Panc1 (cell line): ENCODE measurements at regions not wholly inside any gene's neighbourhood (a gene's known extent, or its start where the extent isn't known, plus 50 kb on each side); places are given as distances from the start of the nearest gene placed in this dataset.

ENCODE experiments used
- ATAC-seq: fragments of 200-7000 bp; cut with Tn5 transposase; 2 replicates; pipeline ENCODE4 v1.9.1; 2020; ENCODE audit warnings: mild to moderate bottlenecking, moderate library complexity
- BruUV-seq: library from RNA; stranded (reverse); fragments of 400-500 nt; replicated peaks from 2 replicates; lab custom pipeline; 2021; lab: Mats Ljungman, UMichigan
- CTCF ChIA-PET: fragments of 300-600 bp; sonication (Branson Sonifier 250); formaldehyde crosslinking; loops from one replicate; lab custom pipeline; 2022; ENCODE audit warnings: antibody characterized with exemption; lab: Charles Lee
- POLR2A ChIA-PET: fragments of 300-600 bp; sonication (Branson Sonifier 250); formaldehyde crosslinking; loops from one replicate; lab custom pipeline; 2022; ENCODE audit warnings: antibody characterized with exemption; lab: Charles Lee
- DNase-seq: peaks from one replicate; pipeline ENCODE4 v3.0.0-alpha.2; 2010; ENCODE audit warnings: low read depth, low spot score
- H3K27ac ChIP-seq: 2 replicates; pipeline ENCODE4 v1.5.1; 2011; ENCODE audit warnings: mild to moderate bottlenecking, low read length, inconsistent platforms
- H3K27me3 ChIP-seq: fragments of 200-500 bp; sonication (Bioruptor generic); 2 replicates; pipeline ENCODE4 v1.6.0; 2014; ENCODE audit warnings: low read length, inconsistent platforms; ENCODE audit not compliant: control insufficient read depth, insufficient read depth
- H3K36me3 ChIP-seq: fragments of 200-500 bp; sonication (Bioruptor generic); 2 replicates; pipeline ENCODE4 v1.5.1; 2014; ENCODE audit warnings: inconsistent platforms, mild to moderate bottlenecking, low read length, moderate library complexity; ENCODE audit not compliant: control insufficient read depth, insufficient read depth
- H3K4me1 ChIP-seq: 2 replicates; pipeline ENCODE4 v1.5.1; 2011; ENCODE audit warnings: inconsistent platforms, mild to moderate bottlenecking, low read length, moderate library complexity; ENCODE audit not compliant: control insufficient read depth, insufficient read depth
- H3K4me3 ChIP-seq, 2 experiments: 2 replicates each; pipeline ENCODE4 v1.5.1; 2011 to 2012; ENCODE audit warnings: low read depth in 2 of 2, low read length in 2 of 2, mild to moderate bottlenecking in 2 of 2, inconsistent platforms in 1 of 2, moderate library complexity in 1 of 2
- H3K9me3 ChIP-seq: fragments of 200-500 bp; sonication (Bioruptor generic); 2 replicates; pipeline ENCODE4 v1.5.1; 2014; ENCODE audit warnings: low read depth, mild to moderate bottlenecking, inconsistent platforms, low read length, moderate library complexity; ENCODE audit not compliant: control insufficient read depth, insufficient read depth
- POLR2AphosphoS5 ChIP-seq: IDR thresholded peaks from 2 replicates; pipeline ENCODE4 v1.6.1; 2012; ENCODE audit warnings: mild to moderate bottlenecking, low read depth, low read length, moderate library complexity
- SIN3A ChIP-seq: IDR thresholded peaks from 2 replicates; pipeline ENCODE4 v1.6.1; 2012; ENCODE audit warnings: low read depth, mild to moderate bottlenecking, low read length, moderate library complexity, borderline replicate concordance; ENCODE audit not compliant: insufficient read depth
- TCF7L2 ChIP-seq: IDR thresholded peaks from 2 replicates; pipeline ENCODE4 v1.6.1; 2011; ENCODE audit warnings: mild to moderate bottlenecking, low read depth, low read length, inconsistent platforms
- in situ Hi-C: cut with HindIII; loops from 2 replicates; pipeline ENCODE4 v1.10.0; 2016; ENCODE audit warnings: low sequenced_read_pairs, low pct_unique_long_range_greater_than_20kb
- intact Hi-C: fragments of 100-400 bp; cut with micrococcal nuclease; formaldehyde crosslinking; loops from one replicate; pipeline ENCODE4 v1.10.0; 2022; ENCODE audit not compliant: unreplicated experiment
- TF ChIP-seq, protein P1 (sequence below): fragments of 450-650 bp; IDR thresholded peaks from 2 replicates; pipeline ENCODE4 v1.5.1; 2017; ENCODE audit warnings: mild to moderate bottlenecking
- TF ChIP-seq, protein P2 (sequence below), 2 experiments: IDR thresholded peaks; 2 replicates each; pipeline ENCODE4 v1.6.1; 2011 to 2012; ENCODE audit warnings: low read depth in 2 of 2, control low read depth in 1 of 2, low read length in 1 of 2, mild to moderate bottlenecking in 1 of 2, moderate library complexity in 1 of 2; ENCODE audit not compliant: insufficient read depth in 1 of 2

DNA sequence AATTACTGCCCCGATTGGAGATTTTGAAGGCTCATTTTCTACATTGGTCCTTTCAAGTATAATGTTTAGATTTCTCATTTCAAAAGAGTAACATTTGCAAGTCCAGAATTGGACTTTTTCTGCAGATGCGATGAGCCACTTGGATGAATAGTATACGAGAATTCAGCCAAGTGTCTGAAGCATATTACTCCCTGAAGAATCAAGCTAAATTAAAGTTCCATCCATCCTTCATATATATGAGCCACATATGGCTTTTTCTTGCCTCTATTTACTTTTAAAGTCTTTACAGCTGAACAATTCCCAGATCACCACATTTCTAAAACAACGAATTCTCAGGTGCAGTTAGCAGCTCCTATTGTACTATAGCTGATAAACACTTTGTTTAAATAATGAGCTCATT, 288.7 kb downstream of the CEMIP2 start:
- in situ Hi-C loops (no loop called here), intact Hi-C loops (no loop called here)
- TF ChIP-seq TCF7L2 (no peak), SIN3A (no peak), POLR2AphosphoS5 (no peak)
- TF ChIP-seq, protein P1, sequence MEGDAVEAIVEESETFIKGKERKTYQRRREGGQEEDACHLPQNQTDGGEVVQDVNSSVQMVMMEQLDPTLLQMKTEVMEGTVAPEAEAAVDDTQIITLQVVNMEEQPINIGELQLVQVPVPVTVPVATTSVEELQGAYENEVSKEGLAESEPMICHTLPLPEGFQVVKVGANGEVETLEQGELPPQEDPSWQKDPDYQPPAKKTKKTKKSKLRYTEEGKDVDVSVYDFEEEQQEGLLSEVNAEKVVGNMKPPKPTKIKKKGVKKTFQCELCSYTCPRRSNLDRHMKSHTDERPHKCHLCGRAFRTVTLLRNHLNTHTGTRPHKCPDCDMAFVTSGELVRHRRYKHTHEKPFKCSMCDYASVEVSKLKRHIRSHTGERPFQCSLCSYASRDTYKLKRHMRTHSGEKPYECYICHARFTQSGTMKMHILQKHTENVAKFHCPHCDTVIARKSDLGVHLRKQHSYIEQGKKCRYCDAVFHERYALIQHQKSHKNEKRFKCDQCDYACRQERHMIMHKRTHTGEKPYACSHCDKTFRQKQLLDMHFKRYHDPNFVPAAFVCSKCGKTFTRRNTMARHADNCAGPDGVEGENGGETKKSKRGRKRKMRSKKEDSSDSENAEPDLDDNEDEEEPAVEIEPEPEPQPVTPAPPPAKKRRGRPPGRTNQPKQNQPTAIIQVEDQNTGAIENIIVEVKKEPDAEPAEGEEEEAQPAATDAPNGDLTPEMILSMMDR, result no peak
- TF ChIP-seq, protein P2, sequence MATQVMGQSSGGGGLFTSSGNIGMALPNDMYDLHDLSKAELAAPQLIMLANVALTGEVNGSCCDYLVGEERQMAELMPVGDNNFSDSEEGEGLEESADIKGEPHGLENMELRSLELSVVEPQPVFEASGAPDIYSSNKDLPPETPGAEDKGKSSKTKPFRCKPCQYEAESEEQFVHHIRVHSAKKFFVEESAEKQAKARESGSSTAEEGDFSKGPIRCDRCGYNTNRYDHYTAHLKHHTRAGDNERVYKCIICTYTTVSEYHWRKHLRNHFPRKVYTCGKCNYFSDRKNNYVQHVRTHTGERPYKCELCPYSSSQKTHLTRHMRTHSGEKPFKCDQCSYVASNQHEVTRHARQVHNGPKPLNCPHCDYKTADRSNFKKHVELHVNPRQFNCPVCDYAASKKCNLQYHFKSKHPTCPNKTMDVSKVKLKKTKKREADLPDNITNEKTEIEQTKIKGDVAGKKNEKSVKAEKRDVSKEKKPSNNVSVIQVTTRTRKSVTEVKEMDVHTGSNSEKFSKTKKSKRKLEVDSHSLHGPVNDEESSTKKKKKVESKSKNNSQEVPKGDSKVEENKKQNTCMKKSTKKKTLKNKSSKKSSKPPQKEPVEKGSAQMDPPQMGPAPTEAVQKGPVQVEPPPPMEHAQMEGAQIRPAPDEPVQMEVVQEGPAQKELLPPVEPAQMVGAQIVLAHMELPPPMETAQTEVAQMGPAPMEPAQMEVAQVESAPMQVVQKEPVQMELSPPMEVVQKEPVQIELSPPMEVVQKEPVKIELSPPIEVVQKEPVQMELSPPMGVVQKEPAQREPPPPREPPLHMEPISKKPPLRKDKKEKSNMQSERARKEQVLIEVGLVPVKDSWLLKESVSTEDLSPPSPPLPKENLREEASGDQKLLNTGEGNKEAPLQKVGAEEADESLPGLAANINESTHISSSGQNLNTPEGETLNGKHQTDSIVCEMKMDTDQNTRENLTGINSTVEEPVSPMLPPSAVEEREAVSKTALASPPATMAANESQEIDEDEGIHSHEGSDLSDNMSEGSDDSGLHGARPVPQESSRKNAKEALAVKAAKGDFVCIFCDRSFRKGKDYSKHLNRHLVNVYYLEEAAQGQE (IDR thresholded peaks at IDR 0.05; ENCODE audit: insufficient read depth in 1 of 2, low read depth in 2 of 2, low read length in 1 of 2), result no peak
- ATAC-seq (no peak), DNase-seq (no peak)
- no peak overlapping the region for H3K4me3 ChIP-seq
- H3K9me3 ChIP-seq, result no peaks in the 10 kb centered on the region
- H3K36me3 ChIP-seq, result no peaks in the 10 kb centered on the region
- POLR2A ChIA-PET, result no interaction called here
- BruUV-seq, result no TSS peak
- CTCF ChIA-PET, result no interaction called here
- no peaks in the 10 kb centered on the region for H3K4me1 ChIP-seq
- H3K27me3 ChIP-seq, result no peaks in the 10 kb centered on the region
- H3K27ac ChIP-seq, result no peak overlapping the region

- in situ Hi-C loops (no loop called here), intact Hi-C loops (no loop called here)
- no peaks in the 10 kb centered on the region for H3K9me3 ChIP-seq
- ATAC-seq, result no peak
- no peak for DNase-seq
- no peak overlapping the region for H3K4me3 ChIP-seq
- CTCF ChIA-PET, result no interaction called here
- no peaks in the 10 kb centered on the region for H3K4me1 ChIP-seq
- BruUV-seq, result no TSS peak
- TF ChIP-seq, protein P2 (IDR thresholded peaks at IDR 0.05; ENCODE audit: insufficient read depth in 1 of 2, low read depth in 2 of 2, low read length in 1 of 2), result no peak
- TF ChIP-seq SIN3A (no peak), TCF7L2 (no peak), POLR2AphosphoS5 (no peak)
- TF ChIP-seq, protein P1, result no peak
- H3K36me3 ChIP-seq, result no peaks in the 10 kb centered on the region
- no peaks in the 10 kb centered on the region for H3K27me3 ChIP-seq
- POLR2A ChIA-PET, result no interaction called here
- H3K27ac ChIP-seq, result no peak overlapping the region
Measured at GRCh38 chr9:71472400-71472799, 295.9 kb downstream of the CEMIP2 start.
